MCF 10A (cell line): ENCODE measurements at regions not wholly inside any gene's neighbourhood (a gene's known extent, or its start where the extent isn't known, plus 50 kb on each side); places are given as distances from the start of the nearest gene placed in this dataset.
A peak's percentile ranks its signal among the peaks of the same experiment; 100 is the strongest.

ENCODE experiments used
- BruUV-seq: library from RNA; stranded (reverse); fragments of 400-500 nt; replicated peaks from 2 replicates; lab custom pipeline; 2021; lab: Mats Ljungman, UMichigan
- CTCF ChIA-PET: fragments of 300-600 bp; sonication (Branson Sonifier 250); formaldehyde crosslinking; extraction: SDS; loops from one replicate; lab custom pipeline; 2021; ENCODE audit warnings: antibody characterized with exemption, inconsistent platforms; lab: Yijun Ruan, JAX
- POLR2A ChIA-PET: fragments of 300-600, 350-650 bp; sonication (Branson Sonifier 250); formaldehyde crosslinking; extraction: SDS; loops from one replicate; lab custom pipeline; 2020; ENCODE audit warnings: antibody characterized with exemption, inconsistent platforms; lab: Yijun Ruan, JAX
- DNase-seq: peaks from one replicate; pipeline ENCODE4 v3.0.0-alpha.2; 2018; ENCODE audit not compliant: unreplicated experiment
- H3K27ac Mint-ChIP-seq: one replicate; pipeline ENCODE4 v1.8.0; 2022; ENCODE audit warnings: mild to moderate bottlenecking, low read depth, mixed read lengths; ENCODE audit not compliant: unreplicated experiment
- H3K27me3 Mint-ChIP-seq: one replicate; pipeline ENCODE4 v1.8.0; 2022; ENCODE audit warnings: mixed read lengths; ENCODE audit not compliant: insufficient read depth, unreplicated experiment
- H3K36me3 Mint-ChIP-seq: one replicate; pipeline ENCODE4 v1.8.0; 2022; ENCODE audit warnings: mild to moderate bottlenecking, moderate library complexity, mixed read lengths; ENCODE audit not compliant: insufficient read depth, unreplicated experiment
- H3K4me1 Mint-ChIP-seq: one replicate; pipeline ENCODE4 v1.8.0; 2022; ENCODE audit warnings: mixed read lengths; ENCODE audit not compliant: insufficient read depth, unreplicated experiment
- H3K4me3 Mint-ChIP-seq: one replicate; pipeline ENCODE4 v1.8.0; 2022; ENCODE audit warnings: mild to moderate bottlenecking, moderate library complexity, mixed read lengths; ENCODE audit not compliant: unreplicated experiment
- H3K9me3 Mint-ChIP-seq: one replicate; pipeline ENCODE4 v1.8.0; 2022; ENCODE audit warnings: mixed read lengths; ENCODE audit not compliant: unreplicated experiment
- CTCF ChIP-seq: fragments of 200-600 bp; IDR thresholded peaks from one replicate; pipeline ENCODE4 v1.8.0; 2022; ENCODE audit warnings: antibody characterized with exemption, mild to moderate bottlenecking; ENCODE audit not compliant: unreplicated experiment
- intact Hi-C: fragments of 100-400 bp; cut with micrococcal nuclease; formaldehyde crosslinking; loops from 2 replicates; pipeline ENCODE4 v1.14.1; 2022

- H3K4me3 Mint-ChIP-seq: no peak overlapping the region
- H3K4me1 Mint-ChIP-seq: no peaks in the 10 kb centered on the region
- no peaks in the 10 kb centered on the region for H3K27me3 Mint-ChIP-seq
- peaks cover 5% of the 10 kb centered on the region for H3K36me3 Mint-ChIP-seq
- TF ChIP-seq CTCF: no peak
- no peak overlapping the region for H3K27ac Mint-ChIP-seq
- BruUV-seq: no TSS peak
- intact Hi-C loops: no loop called here
- H3K9me3 Mint-ChIP-seq: no peaks in the 10 kb centered on the region
- CTCF ChIA-PET: interaction anchor here (2.1 kb wide), 1 partner anchor 159 kb away, joined by 9 read pairs; no protein-coding TSS in a partner anchor
- no peak for DNase-seq
- POLR2A ChIA-PET: no interaction called here
These were observed 82.2 kb upstream of the BOC start for GRCh38 chr3:113129168-113129567.

- POLR2A ChIA-PET: no interaction called here
- no peak for TF ChIP-seq CTCF
- Mint-ChIP-seq H3K36me3 (peaks cover 5% of the 10 kb centered on the region), H3K4me1 (no peaks in the 10 kb centered on the region), H3K27ac (no peak overlapping the region), H3K4me3 (no peak overlapping the region), H3K27me3 (no peaks in the 10 kb centered on the region), H3K9me3 (no peaks in the 10 kb centered on the region)
- intact Hi-C loops: no loop called here
- no TSS peak for BruUV-seq
- CTCF ChIA-PET: interaction anchor here (0.5 to 5.6 kb wide), 3 partner anchors 80 to 156 kb away, joined by 3 to 82 read pairs (median 3); no protein-coding TSS in a partner anchor
- DNase-seq: peak; percentile 3
These were observed 78.8 kb upstream of the BOC start for GRCh38 chr3:113132571-113132996.

DNA sequence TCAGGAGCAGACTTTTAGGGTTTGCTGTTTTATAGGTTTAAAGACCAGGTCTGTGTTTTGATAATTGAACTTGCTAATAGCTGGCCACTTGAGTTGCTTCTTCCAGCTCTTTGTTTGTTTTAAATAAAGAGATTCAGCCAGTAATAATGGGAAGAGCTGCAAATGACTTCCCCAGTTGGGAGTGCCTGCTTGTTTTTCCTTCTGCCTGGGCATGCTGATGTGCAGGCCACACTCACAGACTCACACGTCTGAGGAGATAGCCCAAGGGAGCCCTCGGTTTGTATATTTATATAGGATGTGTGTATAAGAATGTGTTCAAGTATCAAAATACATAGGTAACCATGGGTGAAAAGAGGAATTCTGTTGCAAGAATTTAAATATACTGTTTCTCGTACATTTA lies 78.2 kb upstream of the BOC start:
- Mint-ChIP-seq H3K4me1 (no peaks in the 10 kb centered on the region), H3K4me3 (no peak overlapping the region), H3K27me3 (no peaks in the 10 kb centered on the region), H3K27ac (no peak overlapping the region), H3K36me3 (peaks cover 5% of the 10 kb centered on the region), H3K9me3 (no peaks in the 10 kb centered on the region)
- no peak for DNase-seq
- POLR2A ChIA-PET: no interaction called here
- intact Hi-C loops: no loop called here
- no peak for TF ChIP-seq CTCF
- CTCF ChIA-PET: interaction anchor here (0.5 to 5.6 kb wide), 4 partner anchors 114 to 197 kb away, joined by 3 to 82 read pairs (median 4); no protein-coding TSS in a partner anchor
- BruUV-seq: no TSS peak

DNA sequence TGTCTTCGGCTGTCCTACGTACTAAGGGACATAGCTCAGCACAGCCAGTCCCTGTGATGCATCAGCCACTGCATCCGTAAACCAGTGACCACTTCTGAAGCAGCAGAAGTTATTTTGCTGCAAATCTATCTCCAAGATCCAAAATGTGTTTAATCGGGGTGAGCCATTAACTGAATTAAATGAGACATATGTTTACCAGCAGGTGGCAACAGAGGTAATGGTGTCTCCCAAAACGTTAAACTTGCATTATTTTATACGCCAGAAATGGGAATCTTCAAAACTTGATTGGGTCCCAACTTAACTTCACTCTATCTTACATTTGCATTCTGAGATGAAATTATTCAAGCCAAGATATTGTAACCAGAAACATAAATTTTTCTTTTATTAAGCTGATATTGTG lies 75.3 kb upstream of the BOC start:
- no peaks in the 10 kb centered on the region for H3K27me3 Mint-ChIP-seq
- no peaks in the 10 kb centered on the region for H3K9me3 Mint-ChIP-seq
- DNase-seq: peak; percentile 53
- H3K4me1 Mint-ChIP-seq: no peaks in the 10 kb centered on the region
- BruUV-seq: no TSS peak
- H3K27ac Mint-ChIP-seq: no peak overlapping the region
- H3K36me3 Mint-ChIP-seq: no peaks in the 10 kb centered on the region
- no peak overlapping the region for H3K4me3 Mint-ChIP-seq
- ChIA-PET CTCF (interaction anchor here (0.5 to 5.6 kb wide), 27 partner anchors 11 to 600 kb away, joined by 3 to 82 read pairs (median 4); no protein-coding TSS in a partner anchor), POLR2A (interaction anchor here (0.6 to 0.7 kb wide), 2 partner anchors 58 to 255 kb away, joined by 3 read pairs; no protein-coding TSS in a partner anchor)
- intact Hi-C loops: loop anchor here (1.0 to 2.0 kb wide), 3 partner anchors 85 to 491 kb away; no protein-coding TSS in a partner anchor
- peak; percentile 32 for TF ChIP-seq CTCF
